Coronary artery (tissue), 2 donors: ENCODE measurements at regions not wholly inside any gene's neighbourhood (a gene's known extent, or its start where the extent isn't known, plus 50 kb on each side); places are given as distances from the start of the nearest gene placed in this dataset.

Source experiments
- DNase-seq: peaks from one replicate; pipeline ENCODE4 v3.0.0-alpha.2; 2017; ENCODE audit warnings: low spot score
- H3K27ac ChIP-seq, 2 donors: fragments of 200-600 bp; sonication (generic); one replicate each; pipeline ENCODE4 v1.5.1; 2016 to 2019
- H3K4me3 ChIP-seq: fragments of 200-600 bp; sonication (generic); 2 replicates; pipeline ENCODE4 v1.5.1; 2016; ENCODE audit warnings: mild to moderate bottlenecking, moderate library complexity
- CTCF ChIP-seq: fragments of 200-600 bp; sonication (generic); IDR thresholded peaks from one replicate; pipeline ENCODE4 v1.5.1; 2019; ENCODE audit warnings: antibody characterized with exemption

GRCh38 chr12:81866081-81866480, 106.9 kb upstream of the PPFIA2 start:
- Histone ChIP-seq H3K4me3 (no peak overlapping the region), H3K27ac (no peak overlapping the region)
- TF ChIP-seq CTCF, result no peak
- no peak for DNase-seq

- DNase-seq, result no peak
- no peak for TF ChIP-seq CTCF
These were observed 104.3 kb upstream of the PPFIA2 start for GRCh38 chr12:81863406-81863805.

GRCh38 chr12:81859521-81859920, 100.4 kb upstream of the PPFIA2 start:
- no peak for TF ChIP-seq CTCF
- H3K27ac ChIP-seq, result no peak overlapping the region
- no peak for DNase-seq
- no peak overlapping the region for H3K4me3 ChIP-seq

More at GRCh38 chr12:81863406-81863805, 104.3 kb upstream of the PPFIA2 start:
- no peak overlapping the region for H3K4me3 ChIP-seq
- no peak overlapping the region for H3K27ac ChIP-seq

- no peak for TF ChIP-seq CTCF
- Histone ChIP-seq H3K27ac (no peak overlapping the region), H3K4me3 (no peak overlapping the region)
- DNase-seq, result no peak
These were observed 84.4 kb upstream of the PPFIA2 start for GRCh38 chr12:81843599-81843998.

GRCh38 chr12:81835783-81836182, 76.6 kb upstream of the PPFIA2 start:
- H3K4me3 ChIP-seq, result no peak overlapping the region
- no peak overlapping the region for H3K27ac ChIP-seq
- no peak for DNase-seq
- TF ChIP-seq CTCF, result no peak

GRCh38 chr12:81819991-81820633, 61.0 kb upstream of the PPFIA2 start:
- no peak for DNase-seq
- Histone ChIP-seq H3K4me3 (no peak overlapping the region), H3K27ac (peak overlapping the region; percentile 32 to 51)
- no peak for TF ChIP-seq CTCF

GRCh38 chr12:81815611-81816010, 56.5 kb upstream of the PPFIA2 start:
- H3K4me3 ChIP-seq, result no peak overlapping the region
- DNase-seq, result no peak
- H3K27ac ChIP-seq, result no peak overlapping the region
- no peak for TF ChIP-seq CTCF
